ENCODE measurements at regions not wholly inside any gene's neighbourhood (a gene's known extent, or its start where the extent isn't known, plus 50 kb on each side); places are given as distances from the start of the nearest gene placed in this dataset.

GRCh38 chr6:66902457-66902856, 1195.4 kb upstream of the EYS start:
- TF ChIP-seq MYC (IDR thresholded peaks at IDR 0.05; ENCODE audit: low read depth, low read length) = no peak
- TF ChIP-seq MAX (IDR thresholded peaks at IDR 0.05; ENCODE audit: insufficient read depth, insufficient read length) = no peak
- no peak for TF ChIP-seq CTCF (IDR thresholded peaks at IDR 0.05; ENCODE audit: extremely low read depth in 1 of 2, insufficient read depth in 1 of 2, low read depth in 1 of 2, low read length in 2 of 2)
- no peak for TF ChIP-seq EZH2 (IDR thresholded peaks at IDR 0.05; ENCODE audit: borderline replicate concordance, low read depth, low read length, severe bottlenecking)
- TF ChIP-seq POLR2A (IDR thresholded peaks at IDR 0.05; ENCODE audit: low read depth, low read length) = no peak

Measured in endothelial cell of umbilical vein (primary cell).